Stimulated activated CD4-positive, alpha-beta T cell treated with anti-CD3 and anti-CD28 coated beads, Interleukin-1b, Interleukin-23, amount 100 ng/mL, for 48 hours (primary cell): ENCODE measurements at regions not wholly inside any gene's neighbourhood (a gene's known extent, or its start where the extent isn't known, plus 50 kb on each side); places are given as distances from the start of the nearest gene placed in this dataset.

Experiments used
- DNase-seq: peaks from one replicate; pipeline ENCODE4 v3.0.0-alpha.2; 2020

GRCh38 chr10:69716711-69717560, 84.8 kb upstream of the COL13A1 start:
- peak; percentile 59 for DNase-seq

GRCh38 chr10:69718951-69719350, 82.8 kb upstream of the COL13A1 start:
- DNase-seq, result no peak

GRCh38 chr10:69721690-69722310, 79.9 kb upstream of the COL13A1 start:
- DNase-seq, result no peak

- DNase-seq, result no peak
Measured at GRCh38 chr10:69723653-69724052, 78.1 kb upstream of the COL13A1 start.

GRCh38 chr10:69726850-69727249, 74.9 kb upstream of the COL13A1 start:
- no peak for DNase-seq

GRCh38 chr10:69728335-69728870, 73.3 kb upstream of the COL13A1 start:
- no peak for DNase-seq

- DNase-seq, result no peak
Measured at GRCh38 chr10:69729326-69730048, 72.2 kb upstream of the COL13A1 start.

- no peak for DNase-seq
Measured at GRCh38 chr10:69730251-69731156, 71.2 kb upstream of the COL13A1 start.

GRCh38 chr10:69731184-69731583, 70.5 kb upstream of the COL13A1 start:
- no peak for DNase-seq

GRCh38 chr10:69731698-69732097, 70.0 kb upstream of the COL13A1 start:
- no peak for DNase-seq

GRCh38 chr10:69732147-69732825, 69.4 kb upstream of the COL13A1 start:
- no peak for DNase-seq

- DNase-seq, result no peak
Measured at GRCh38 chr10:69732826-69733150, 68.9 kb upstream of the COL13A1 start.

- DNase-seq, result no peak
Measured at GRCh38 chr10:69733791-69734261, 67.9 kb upstream of the COL13A1 start.

GRCh38 chr10:69734416-69734796, 67.3 kb upstream of the COL13A1 start:
- no peak for DNase-seq

GRCh38 chr10:69734797-69735468, 66.8 kb upstream of the COL13A1 start:
- DNase-seq, result peak; percentile 36

GRCh38 chr10:69736886-69737641, 64.6 kb upstream of the COL13A1 start:
- no peak for DNase-seq

- no peak for DNase-seq
Measured at GRCh38 chr10:69738071-69738470, 63.6 kb upstream of the COL13A1 start.

GRCh38 chr10:69738858-69739435, 62.8 kb upstream of the COL13A1 start:
- DNase-seq, result no peak

- DNase-seq, result no peak
Measured at GRCh38 chr10:69739634-69740033, 62.1 kb upstream of the COL13A1 start.

GRCh38 chr10:69740126-69740525, 61.6 kb upstream of the COL13A1 start:
- DNase-seq, result no peak
